WTC11 (cell line): ENCODE measurements at regions not wholly inside any gene's neighbourhood (a gene's known extent, or its start where the extent isn't known, plus 50 kb on each side); places are given as distances from the start of the nearest gene placed in this dataset.
"Not testable (repeated sequence)": the region's sequence is repeated elsewhere in the genome, so short reads cannot be mapped to it uniquely, and the experiment has no call there.

Source experiments
- ATAC-seq: fragments of 200-7000 bp; cut with Tn5 transposase; 2 replicates; pipeline ENCODE4 v1.10.0; 2021; ENCODE audit warnings: mild to moderate bottlenecking, moderate library complexity
- CTCF ChIA-PET: fragments of 300-600 bp; sonication (Branson Sonifier 250); formaldehyde crosslinking; loops from one replicate; lab custom pipeline; 2021; ENCODE audit warnings: antibody characterized with exemption; lab: Charles Lee
- POLR2A ChIA-PET: fragments of 350-600 bp; sonication (Branson Sonifier 250); formaldehyde crosslinking; loops from one replicate; lab custom pipeline; 2021; ENCODE audit warnings: antibody characterized with exemption; lab: Charles Lee
- DNase-seq: peaks from one replicate; pipeline ENCODE4 v3.0.0; 2021; ENCODE audit warnings: low spot score
- H3K27ac Mint-ChIP-seq: 2 replicates; pipeline ENCODE4 v1.8.0; 2021; ENCODE audit warnings: mixed read lengths
- H3K27me3 Mint-ChIP-seq: 2 replicates; pipeline ENCODE4 v1.8.0; 2021; ENCODE audit warnings: low read depth, mild to moderate bottlenecking, moderate library complexity, mixed read lengths
- H3K36me3 Mint-ChIP-seq: 2 replicates; pipeline ENCODE4 v1.8.0; 2021; ENCODE audit warnings: mixed read lengths
- H3K4me1 Mint-ChIP-seq: 2 replicates; pipeline ENCODE4 v1.8.0; 2022; ENCODE audit warnings: mixed read lengths
- H3K4me3 Mint-ChIP-seq: 2 replicates; pipeline ENCODE4 v1.8.0; 2021; ENCODE audit warnings: mild to moderate bottlenecking, moderate library complexity, mixed read lengths
- H3K9me3 Mint-ChIP-seq: 2 replicates; pipeline ENCODE4 v1.8.0; 2021; ENCODE audit warnings: mixed read lengths
- AFF4 ChIP-seq: sonication (generic); formaldehyde crosslinking; IDR thresholded peaks from 2 replicates; pipeline ENCODE4 v1.8.1; 2023; ENCODE audit warnings: mild to moderate bottlenecking, missing genetic modification reagents, borderline replicate concordance
- ATF2 ChIP-seq: sonication (generic); formaldehyde crosslinking; IDR thresholded peaks from 2 replicates; pipeline ENCODE4 v1.8.1; 2022; ENCODE audit warnings: low read depth, missing genetic modification reagents, borderline replicate concordance
- CBFB ChIP-seq: sonication (generic); formaldehyde crosslinking; IDR thresholded peaks from 2 replicates; pipeline ENCODE4 v1.8.1; 2022; ENCODE audit warnings: mild to moderate bottlenecking, low read depth, missing genetic modification reagents
- E2F5 ChIP-seq: sonication (generic); formaldehyde crosslinking; IDR thresholded peaks from 2 replicates; pipeline ENCODE4 v1.8.1; 2022; ENCODE audit warnings: mild to moderate bottlenecking, moderate library complexity, missing genetic modification reagents
- ETV6 ChIP-seq: sonication (generic); formaldehyde crosslinking; IDR thresholded peaks from 2 replicates; pipeline ENCODE4 v1.8.1; 2022; ENCODE audit warnings: mild to moderate bottlenecking, missing genetic modification reagents
- FOXP1 ChIP-seq: sonication (generic); formaldehyde crosslinking; IDR thresholded peaks from 2 replicates; pipeline ENCODE4 v1.8.0; 2022; ENCODE audit warnings: missing genetic modification reagents, mild to moderate bottlenecking, moderate library complexity, borderline replicate concordance
- GTF2I ChIP-seq: fragments of 250-450 bp; sonication (Bioruptor Pico); conservative IDR thresholded peaks from 2 replicates; pipeline ENCODE4 v1.4.0; 2021; ENCODE audit warnings: mild to moderate bottlenecking
- IRF1 ChIP-seq: sonication (generic); formaldehyde crosslinking; IDR thresholded peaks from 2 replicates; pipeline ENCODE4 v1.8.0; 2023; ENCODE audit warnings: missing genetic modification reagents
- IRF2 ChIP-seq: sonication (generic); formaldehyde crosslinking; IDR thresholded peaks from 2 replicates; pipeline ENCODE4 v1.8.0; 2022; ENCODE audit warnings: low read depth, missing genetic modification reagents, borderline replicate concordance
- MYBL2 ChIP-seq: sonication (generic); formaldehyde crosslinking; IDR thresholded peaks from 2 replicates; pipeline ENCODE4 v1.8.1; 2023; ENCODE audit warnings: mild to moderate bottlenecking, moderate library complexity, missing genetic modification reagents
- NFATC4 ChIP-seq: fragments of 250-450 bp; sonication (Bioruptor Pico); IDR thresholded peaks from 2 replicates; pipeline ENCODE4 v1.9.0; 2021; ENCODE audit warnings: mild to moderate bottlenecking
- NR1H2 ChIP-seq: sonication (generic); formaldehyde crosslinking; IDR thresholded peaks from 2 replicates; pipeline ENCODE4 v1.9.0; 2021; ENCODE audit warnings: mild to moderate bottlenecking, moderate library complexity, missing genetic modification reagents
- PREB ChIP-seq: sonication (generic); formaldehyde crosslinking; IDR thresholded peaks from 2 replicates; pipeline ENCODE4 v1.8.1; 2022; ENCODE audit warnings: mild to moderate bottlenecking, missing genetic modification reagents, moderate library complexity, borderline replicate concordance
- SMAD3 ChIP-seq: sonication (generic); formaldehyde crosslinking; IDR thresholded peaks from 2 replicates; pipeline ENCODE4 v1.8.0; 2022; ENCODE audit warnings: missing genetic modification reagents, mild to moderate bottlenecking, borderline replicate concordance
- SMAD4 ChIP-seq: sonication (generic); formaldehyde crosslinking; IDR thresholded peaks from 2 replicates; pipeline ENCODE4 v1.8.0; 2022; ENCODE audit warnings: mild to moderate bottlenecking, missing genetic modification reagents
- ZNF317 ChIP-seq: sonication (generic); formaldehyde crosslinking; IDR thresholded peaks from 2 replicates; pipeline ENCODE4 v1.8.1; 2023; ENCODE audit warnings: low read depth, mild to moderate bottlenecking, moderate library complexity, missing genetic modification reagents, borderline replicate concordance
- ZNF423 ChIP-seq: fragments of 250-450 bp; sonication (Bioruptor Pico); IDR thresholded peaks from 2 replicates; pipeline ENCODE4 v2.1.2; 2022; ENCODE audit warnings: mild to moderate bottlenecking, moderate library complexity

- H3K4me3 Mint-ChIP-seq: no peak overlapping the region
- no peaks in the 10 kb centered on the region for H3K36me3 Mint-ChIP-seq
- H3K27ac Mint-ChIP-seq: no peak overlapping the region
- H3K9me3 Mint-ChIP-seq: no peaks in the 10 kb centered on the region
- TF ChIP-seq IRF1 (no peak), SMAD3 (CRISPR knock-in tag) (no peak), AFF4 (CRISPR knock-in tag) (no peak), IRF2 (CRISPR knock-in tag) (no peak), GTF2I (CRISPR knock-in tag) (no peak), SMAD4 (CRISPR knock-in tag) (no peak), E2F5 (CRISPR knock-in tag) (no peak), ATF2 (CRISPR knock-in tag) (no peak), ZNF423 (CRISPR knock-in tag) (no peak), ZNF317 (CRISPR knock-in tag) (no peak), CBFB (CRISPR knock-in tag) (no peak), ETV6 (CRISPR knock-in tag) (no peak), NR1H2 (CRISPR knock-in tag) (no peak), PREB (CRISPR knock-in tag) (no peak), FOXP1 (CRISPR knock-in tag) (no peak), MYBL2 (CRISPR knock-in tag) (no peak), NFATC4 (CRISPR knock-in tag) (no peak)
- H3K27me3 Mint-ChIP-seq: no peaks in the 10 kb centered on the region; the same call in 1 of the 2 replicates
- POLR2A ChIA-PET: no interaction called here
- peaks cover 5% of the 10 kb centered on the region for H3K4me1 Mint-ChIP-seq
- CTCF ChIA-PET: no interaction called here
- no peak; the same call in 1 of the 2 replicates for ATAC-seq
- no peak for DNase-seq
Observed at GRCh38 chr10:61580608-61581007, 82.1 kb upstream of the CABCOCO1 start.

- ATAC-seq, H3K4me1 Mint-ChIP-seq, H3K4me3 Mint-ChIP-seq, H3K27ac Mint-ChIP-seq, POLR2A ChIA-PET, CTCF ChIA-PET, DNase-seq, H3K27me3 Mint-ChIP-seq: not testable (repeated sequence)
- H3K9me3 Mint-ChIP-seq: peaks cover 44% of the 10 kb centered on the region
- peaks cover 16% of the 10 kb centered on the region for H3K36me3 Mint-ChIP-seq
Observed at GRCh38 chr10:61570204-61570603, 92.5 kb upstream of the CABCOCO1 start.
